ENCODE measurements at regions not wholly inside any gene's neighbourhood (a gene's known extent, or its start where the extent isn't known, plus 50 kb on each side); places are given as distances from the start of the nearest gene placed in this dataset.

DNA sequence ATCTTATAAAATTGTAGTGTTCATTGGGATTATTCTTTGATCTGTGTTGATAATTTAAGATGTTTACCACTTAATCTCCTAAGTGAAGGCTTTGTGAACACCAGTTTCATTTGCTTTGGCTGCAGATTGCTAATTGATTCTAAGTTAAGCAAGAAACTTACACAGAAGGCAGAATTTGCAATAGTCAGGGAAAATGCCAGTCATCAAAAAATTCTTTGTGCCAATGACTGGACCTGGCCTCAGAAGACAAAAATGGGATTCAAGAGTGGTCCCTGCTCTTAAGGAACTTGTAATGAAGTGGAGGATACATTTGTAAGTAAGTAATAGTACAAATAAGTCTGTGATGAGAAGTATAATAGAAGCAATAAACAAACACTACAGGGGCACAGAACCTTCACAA lies 63.3 kb upstream of the EXOC2 start:
- DNase-seq = no peak
- TF ChIP-seq POLR2A (IDR thresholded peaks at IDR 0.05) (no peak), EP300 (IDR thresholded peaks at IDR 0.05) (no peak)
- TF ChIP-seq, protein P1, sequence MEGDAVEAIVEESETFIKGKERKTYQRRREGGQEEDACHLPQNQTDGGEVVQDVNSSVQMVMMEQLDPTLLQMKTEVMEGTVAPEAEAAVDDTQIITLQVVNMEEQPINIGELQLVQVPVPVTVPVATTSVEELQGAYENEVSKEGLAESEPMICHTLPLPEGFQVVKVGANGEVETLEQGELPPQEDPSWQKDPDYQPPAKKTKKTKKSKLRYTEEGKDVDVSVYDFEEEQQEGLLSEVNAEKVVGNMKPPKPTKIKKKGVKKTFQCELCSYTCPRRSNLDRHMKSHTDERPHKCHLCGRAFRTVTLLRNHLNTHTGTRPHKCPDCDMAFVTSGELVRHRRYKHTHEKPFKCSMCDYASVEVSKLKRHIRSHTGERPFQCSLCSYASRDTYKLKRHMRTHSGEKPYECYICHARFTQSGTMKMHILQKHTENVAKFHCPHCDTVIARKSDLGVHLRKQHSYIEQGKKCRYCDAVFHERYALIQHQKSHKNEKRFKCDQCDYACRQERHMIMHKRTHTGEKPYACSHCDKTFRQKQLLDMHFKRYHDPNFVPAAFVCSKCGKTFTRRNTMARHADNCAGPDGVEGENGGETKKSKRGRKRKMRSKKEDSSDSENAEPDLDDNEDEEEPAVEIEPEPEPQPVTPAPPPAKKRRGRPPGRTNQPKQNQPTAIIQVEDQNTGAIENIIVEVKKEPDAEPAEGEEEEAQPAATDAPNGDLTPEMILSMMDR (IDR thresholded peaks at IDR 0.05) = no peak
- no peaks in the 10 kb centered on the region for H3K4me1 ChIP-seq (ENCODE audit: insufficient read depth)
- no peak overlapping the region for H3K27ac ChIP-seq
- no peaks in the 10 kb centered on the region for H3K36me3 ChIP-seq
- intact Hi-C loops (cut with DNase I) = no loop called here
- H3K27me3 ChIP-seq = no peaks in the 10 kb centered on the region
- no peak overlapping the region for H3K4me3 ChIP-seq
- no peaks in the 10 kb centered on the region for H3K9me3 ChIP-seq

DNA sequence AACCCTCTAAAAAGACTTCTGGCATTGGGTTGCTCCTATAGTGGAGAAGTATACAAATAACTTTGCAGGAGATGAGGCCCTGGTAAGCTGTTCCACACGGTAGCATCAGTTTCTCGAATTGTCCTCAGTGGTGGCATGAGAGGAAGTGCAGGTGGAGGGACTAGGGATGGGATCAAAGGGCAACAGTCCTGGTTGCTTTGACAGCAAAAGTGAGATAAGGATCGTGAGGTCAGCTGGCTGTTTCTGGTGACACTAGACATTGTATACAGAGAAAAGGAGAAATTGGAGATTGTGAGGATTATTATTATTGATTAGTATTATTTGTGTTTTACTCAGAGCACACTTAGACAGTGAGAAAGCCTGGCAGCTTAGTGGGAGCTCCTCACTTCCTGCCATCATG lies 61.3 kb upstream of the EXOC2 start:
- no peak overlapping the region for H3K27ac ChIP-seq
- TF ChIP-seq EP300 (IDR thresholded peaks at IDR 0.05) (no peak), POLR2A (IDR thresholded peaks at IDR 0.05) (no peak)
- TF ChIP-seq, protein P1 (IDR thresholded peaks at IDR 0.05) = no peak
- DNase-seq = no peak
- H3K9me3 ChIP-seq = no peaks in the 10 kb centered on the region
- H3K4me3 ChIP-seq = no peak overlapping the region
- no peaks in the 10 kb centered on the region for H3K36me3 ChIP-seq
- no peaks in the 10 kb centered on the region for H3K4me1 ChIP-seq (ENCODE audit: insufficient read depth)
- WGBS, 3 donors = 77 to 85% (median 84%) methylated on average over 3 of the region's 3 CpGs
- no peaks in the 10 kb centered on the region for H3K27me3 ChIP-seq
- intact Hi-C loops (cut with DNase I) = no loop called here

DNA sequence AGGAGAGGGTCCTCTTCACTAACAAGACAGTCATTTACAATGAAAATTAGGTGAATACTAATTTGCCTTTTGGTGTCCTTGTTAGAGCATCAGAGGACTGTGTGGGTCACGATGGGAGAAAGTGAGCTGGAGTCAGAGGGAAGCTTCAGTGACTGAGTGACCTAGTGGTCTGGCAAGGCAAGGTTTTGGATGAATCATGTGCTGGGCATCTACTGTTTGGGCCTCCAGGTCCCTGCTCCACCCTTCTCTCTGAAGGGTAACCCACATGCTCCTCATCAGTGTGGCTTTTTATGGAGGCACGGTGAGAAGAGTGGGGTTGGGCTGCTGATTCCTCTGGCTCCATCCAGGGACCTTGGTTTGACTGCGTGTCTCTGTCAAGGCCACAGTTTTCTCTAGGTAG lies 60.5 kb upstream of the EXOC2 start:
- intact Hi-C loops (cut with DNase I) = no loop called here
- Histone ChIP-seq H3K27ac (no peak overlapping the region), H3K4me3 (no peak overlapping the region), H3K36me3 (no peaks in the 10 kb centered on the region), H3K9me3 (no peaks in the 10 kb centered on the region), H3K4me1 (ENCODE audit: insufficient read depth) (no peaks in the 10 kb centered on the region), H3K27me3 (no peaks in the 10 kb centered on the region)
- DNase-seq = no peak
- TF ChIP-seq EP300 (IDR thresholded peaks at IDR 0.05) (no peak), POLR2A (IDR thresholded peaks at IDR 0.05) (no peak)
- TF ChIP-seq, protein P1 (IDR thresholded peaks at IDR 0.05) = no peak
- 78 to 83% (median 78%) methylated on average over 3 of the region's 3 CpGs for WGBS, 3 donors

DNA sequence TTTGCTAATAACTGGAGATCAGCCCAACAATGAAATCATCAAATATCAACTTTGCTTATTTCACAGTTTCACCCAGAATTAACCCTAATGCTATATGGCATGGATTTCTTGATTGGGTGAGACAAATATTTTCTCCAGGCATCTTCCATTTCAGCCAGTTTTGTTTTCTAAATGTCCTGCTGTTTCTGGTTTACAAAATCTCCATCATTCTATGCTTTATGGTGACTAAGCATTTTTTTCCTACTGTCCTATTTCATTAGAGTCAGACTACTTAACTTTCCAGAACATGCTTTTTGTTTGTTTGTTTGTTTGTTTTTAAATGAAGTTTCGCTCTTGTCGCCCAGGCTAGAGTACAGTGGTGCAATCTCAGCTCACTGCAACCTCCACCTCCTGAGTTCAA lies 59.5 kb upstream of the EXOC2 start:
- DNase-seq = no peak
- TF ChIP-seq EP300 (IDR thresholded peaks at IDR 0.05) (no peak), POLR2A (IDR thresholded peaks at IDR 0.05) (no peak)
- TF ChIP-seq, protein P1 (IDR thresholded peaks at IDR 0.05) = no peak
- Histone ChIP-seq H3K4me1 (ENCODE audit: insufficient read depth) (no peaks in the 10 kb centered on the region), H3K4me3 (no peak overlapping the region), H3K27ac (no peak overlapping the region), H3K9me3 (no peaks in the 10 kb centered on the region), H3K36me3 (no peaks in the 10 kb centered on the region), H3K27me3 (no peaks in the 10 kb centered on the region)
- intact Hi-C loops (cut with DNase I) = no loop called here
- WGBS, 3 donors = 87 to 93% (median 92%) methylated on average over 2 of the region's 2 CpGs

DNA sequence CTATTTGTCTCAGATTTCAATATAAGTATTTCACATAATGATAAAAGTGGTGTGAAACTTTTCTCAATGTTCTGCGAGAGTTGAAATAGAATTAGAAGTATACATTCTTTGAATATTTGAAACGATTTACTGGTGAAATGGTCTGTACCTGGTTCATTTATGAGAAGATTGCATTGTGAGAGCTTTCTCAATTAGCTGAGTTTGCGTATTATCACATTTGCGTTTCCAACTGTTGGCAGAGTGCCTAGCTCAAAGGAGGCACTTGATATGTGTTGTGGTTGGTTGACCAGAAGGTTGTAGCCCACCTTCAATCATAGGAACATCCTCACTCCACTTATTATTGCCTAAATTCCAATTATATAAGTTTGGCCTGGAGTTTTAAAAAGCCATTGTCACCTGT lies 58.8 kb upstream of the EXOC2 start:
- no peak overlapping the region for H3K4me3 ChIP-seq
- 48 to 56% (median 50%) methylated on average over 4 of the region's 4 CpGs for WGBS, 3 donors
- no peaks in the 10 kb centered on the region for H3K27me3 ChIP-seq
- H3K9me3 ChIP-seq = no peaks in the 10 kb centered on the region
- TF ChIP-seq POLR2A (IDR thresholded peaks at IDR 0.05) (no peak), EP300 (IDR thresholded peaks at IDR 0.05) (no peak)
- TF ChIP-seq, protein P1 (IDR thresholded peaks at IDR 0.05) = no peak
- no peak for DNase-seq
- no peaks in the 10 kb centered on the region for H3K4me1 ChIP-seq (ENCODE audit: insufficient read depth)
- no peak overlapping the region for H3K27ac ChIP-seq
- no peaks in the 10 kb centered on the region for H3K36me3 ChIP-seq
- intact Hi-C loops (cut with DNase I) = no loop called here

Data from ovary (tissue), 7 donors.